Panc1 (cell line): ENCODE measurements at regions not wholly inside any gene's neighbourhood (a gene's known extent, or its start where the extent isn't known, plus 50 kb on each side); places are given as distances from the start of the nearest gene placed in this dataset.

Source experiments
- ATAC-seq: fragments of 200-7000 bp; cut with Tn5 transposase; 2 replicates; pipeline ENCODE4 v1.9.1; 2020; ENCODE audit warnings: mild to moderate bottlenecking, moderate library complexity
- BruUV-seq: library from RNA; stranded (reverse); fragments of 400-500 nt; replicated peaks from 2 replicates; lab custom pipeline; 2021; lab: Mats Ljungman, UMichigan
- CTCF ChIA-PET: fragments of 300-600 bp; sonication (Branson Sonifier 250); formaldehyde crosslinking; loops from one replicate; lab custom pipeline; 2022; ENCODE audit warnings: antibody characterized with exemption; lab: Charles Lee
- POLR2A ChIA-PET: fragments of 300-600 bp; sonication (Branson Sonifier 250); formaldehyde crosslinking; loops from one replicate; lab custom pipeline; 2022; ENCODE audit warnings: antibody characterized with exemption; lab: Charles Lee
- DNase-seq: peaks from one replicate; pipeline ENCODE4 v3.0.0-alpha.2; 2010; ENCODE audit warnings: low read depth, low spot score
- H3K27ac ChIP-seq: 2 replicates; pipeline ENCODE4 v1.5.1; 2011; ENCODE audit warnings: mild to moderate bottlenecking, low read length, inconsistent platforms
- H3K27me3 ChIP-seq: fragments of 200-500 bp; sonication (Bioruptor generic); 2 replicates; pipeline ENCODE4 v1.6.0; 2014; ENCODE audit warnings: low read length, inconsistent platforms; ENCODE audit not compliant: control insufficient read depth, insufficient read depth
- H3K36me3 ChIP-seq: fragments of 200-500 bp; sonication (Bioruptor generic); 2 replicates; pipeline ENCODE4 v1.5.1; 2014; ENCODE audit warnings: inconsistent platforms, mild to moderate bottlenecking, low read length, moderate library complexity; ENCODE audit not compliant: control insufficient read depth, insufficient read depth
- H3K4me1 ChIP-seq: 2 replicates; pipeline ENCODE4 v1.5.1; 2011; ENCODE audit warnings: inconsistent platforms, mild to moderate bottlenecking, low read length, moderate library complexity; ENCODE audit not compliant: control insufficient read depth, insufficient read depth
- H3K4me3 ChIP-seq, 2 experiments: 2 replicates each; pipeline ENCODE4 v1.5.1; 2011 to 2012; ENCODE audit warnings: low read depth in 2 of 2, low read length in 2 of 2, mild to moderate bottlenecking in 2 of 2, inconsistent platforms in 1 of 2, moderate library complexity in 1 of 2
- H3K9me3 ChIP-seq: fragments of 200-500 bp; sonication (Bioruptor generic); 2 replicates; pipeline ENCODE4 v1.5.1; 2014; ENCODE audit warnings: low read depth, mild to moderate bottlenecking, inconsistent platforms, low read length, moderate library complexity; ENCODE audit not compliant: control insufficient read depth, insufficient read depth
- CTCF ChIP-seq: fragments of 450-650 bp; IDR thresholded peaks from 2 replicates; pipeline ENCODE4 v1.5.1; 2017; ENCODE audit warnings: mild to moderate bottlenecking
- POLR2AphosphoS5 ChIP-seq: IDR thresholded peaks from 2 replicates; pipeline ENCODE4 v1.6.1; 2012; ENCODE audit warnings: mild to moderate bottlenecking, low read depth, low read length, moderate library complexity
- REST ChIP-seq, 2 experiments: IDR thresholded peaks; 2 replicates each; pipeline ENCODE4 v1.6.1; 2011 to 2012; ENCODE audit warnings: low read depth in 2 of 2, control low read depth in 1 of 2, low read length in 1 of 2, mild to moderate bottlenecking in 1 of 2, moderate library complexity in 1 of 2; ENCODE audit not compliant: insufficient read depth in 1 of 2
- SIN3A ChIP-seq: IDR thresholded peaks from 2 replicates; pipeline ENCODE4 v1.6.1; 2012; ENCODE audit warnings: low read depth, mild to moderate bottlenecking, low read length, moderate library complexity, borderline replicate concordance; ENCODE audit not compliant: insufficient read depth
- TCF7L2 ChIP-seq: IDR thresholded peaks from 2 replicates; pipeline ENCODE4 v1.6.1; 2011; ENCODE audit warnings: mild to moderate bottlenecking, low read depth, low read length, inconsistent platforms
- in situ Hi-C: cut with HindIII; loops from 2 replicates; pipeline ENCODE4 v1.10.0; 2016; ENCODE audit warnings: low sequenced_read_pairs, low pct_unique_long_range_greater_than_20kb
- intact Hi-C: fragments of 100-400 bp; cut with micrococcal nuclease; formaldehyde crosslinking; loops from one replicate; pipeline ENCODE4 v1.10.0; 2022; ENCODE audit not compliant: unreplicated experiment

GRCh38 chr12:90710711-90711110 lies 244.3 kb downstream of the CCER1 start:
- POLR2A ChIA-PET: no interaction called here
- no peak for DNase-seq

GRCh38 chr12:90706036-90706435 lies 248.9 kb downstream of the CCER1 start:
- CTCF ChIA-PET: no interaction called here
- no peak for ATAC-seq

More at GRCh38 chr12:90710711-90711110, 244.3 kb downstream of the CCER1 start:
- intact Hi-C loops (no loop called here), in situ Hi-C loops (no loop called here)
- TF ChIP-seq CTCF (no peak), TCF7L2 (no peak), REST (IDR thresholded peaks at IDR 0.05; ENCODE audit: insufficient read depth in 1 of 2, low read depth in 2 of 2, low read length in 1 of 2) (no peak), SIN3A (no peak), POLR2AphosphoS5 (no peak)
- CTCF ChIA-PET: no interaction called here
- no peak for ATAC-seq
- Histone ChIP-seq H3K36me3 (no peaks in the 10 kb centered on the region), H3K4me1 (no peaks in the 10 kb centered on the region), H3K27me3 (no peaks in the 10 kb centered on the region), H3K27ac (no peak overlapping the region), H3K4me3 (no peak overlapping the region), H3K9me3 (no peaks in the 10 kb centered on the region)
- BruUV-seq: no TSS peak

More at GRCh38 chr12:90706036-90706435, 248.9 kb downstream of the CCER1 start:
- Histone ChIP-seq H3K9me3 (no peaks in the 10 kb centered on the region; the same call in 1 of the 2 replicates), H3K36me3 (no peaks in the 10 kb centered on the region), H3K27me3 (no peaks in the 10 kb centered on the region), H3K27ac (no peak overlapping the region), H3K4me1 (no peaks in the 10 kb centered on the region), H3K4me3 (no peak overlapping the region)
- intact Hi-C loops (no loop called here), in situ Hi-C loops (no loop called here)
- no peak for DNase-seq
- no TSS peak for BruUV-seq
- POLR2A ChIA-PET: no interaction called here
- no peak for TF ChIP-seq SIN3A
- TF ChIP-seq CTCF: no peak
- TF ChIP-seq POLR2AphosphoS5: no peak
- no peak for TF ChIP-seq REST (IDR thresholded peaks at IDR 0.05; ENCODE audit: insufficient read depth in 1 of 2, low read depth in 2 of 2, low read length in 1 of 2)
- TF ChIP-seq TCF7L2: no peak
